Sciatic nerve (tissue), 2 donors: ENCODE measurements at regions not wholly inside any gene's neighbourhood (a gene's known extent, or its start where the extent isn't known, plus 50 kb on each side); places are given as distances from the start of the nearest gene placed in this dataset.

Experiments used
- ATAC-seq: fragments of 200-7000 bp; cut with Tn5 transposase; one replicate; pipeline ENCODE4 v1.9.1; 2020; ENCODE audit warnings: mild to moderate bottlenecking, moderate library complexity
- DNase-seq: peaks from one replicate; pipeline ENCODE4 v3.0.0-alpha.2; 2020; ENCODE audit warnings: low spot score
- intact Hi-C: fragments of 100-400 bp; cut with DNase I; formaldehyde crosslinking; loops from one replicate; pipeline ENCODE4 v1.14.2; 2022
- donor health status: DM: no; HTN: no; CAD: no.
- donor health status: DM: no; HTN: no; CAD: no.

DNA sequence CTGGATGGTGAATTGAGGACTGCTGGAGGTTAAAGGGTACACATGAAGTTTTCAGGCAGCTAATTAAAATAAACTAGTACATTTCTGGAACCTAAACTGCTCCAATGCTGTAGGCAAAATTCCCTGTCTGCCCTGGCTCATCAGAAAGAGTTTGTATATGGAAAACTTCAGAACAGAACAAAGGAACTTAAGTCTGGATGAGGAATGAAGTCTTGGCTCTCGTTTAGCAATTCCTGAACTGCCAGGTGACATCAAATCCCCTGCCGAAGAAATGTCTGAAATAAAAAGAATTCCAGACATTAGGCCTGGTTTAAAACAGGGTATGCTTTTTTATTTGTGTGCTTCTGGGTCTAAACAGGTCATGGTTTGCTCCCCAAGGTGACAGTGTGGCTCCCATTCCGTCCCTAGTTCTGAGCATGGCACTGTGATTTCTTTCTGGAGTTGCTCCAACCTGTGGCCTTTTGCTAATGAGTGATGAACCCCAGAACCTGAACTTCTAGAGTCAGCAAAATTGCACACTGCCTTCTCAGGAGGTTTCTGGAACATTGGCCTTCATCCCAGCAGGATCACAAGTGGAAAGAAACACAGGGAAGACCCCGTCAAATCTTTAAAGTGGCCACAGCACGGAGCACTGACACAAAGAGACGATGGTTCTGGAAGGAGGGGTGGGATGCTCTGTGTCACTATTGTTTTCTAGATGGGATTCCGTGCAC, 129.4 kb upstream of the NAA20 start:
- intact Hi-C loops, result no loop called here
- DNase-seq (no peak), ATAC-seq (no peak)

DNA sequence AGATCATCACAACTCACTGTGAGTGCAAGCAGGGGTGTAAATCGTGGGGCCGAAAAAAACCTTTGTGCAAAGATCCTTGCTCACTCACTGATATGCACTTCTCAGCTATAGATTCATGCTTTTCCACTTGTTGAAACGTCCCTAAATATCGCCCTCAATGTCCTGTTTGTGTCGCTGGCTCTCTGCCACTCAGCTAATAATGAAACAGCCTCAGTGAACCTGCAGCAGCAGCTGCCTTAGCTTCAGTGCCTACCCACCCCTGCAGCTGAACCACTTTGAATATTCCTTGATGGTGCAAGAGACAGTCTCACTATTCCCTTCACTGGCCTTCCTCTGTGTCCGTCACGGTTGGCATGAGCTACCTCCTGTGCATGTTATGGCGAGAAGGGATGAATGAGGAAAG, 128.9 kb upstream of the NAA20 start:
- intact Hi-C loops, result no loop called here
- peak; percentile 35 for ATAC-seq
- no peak for DNase-seq

DNA sequence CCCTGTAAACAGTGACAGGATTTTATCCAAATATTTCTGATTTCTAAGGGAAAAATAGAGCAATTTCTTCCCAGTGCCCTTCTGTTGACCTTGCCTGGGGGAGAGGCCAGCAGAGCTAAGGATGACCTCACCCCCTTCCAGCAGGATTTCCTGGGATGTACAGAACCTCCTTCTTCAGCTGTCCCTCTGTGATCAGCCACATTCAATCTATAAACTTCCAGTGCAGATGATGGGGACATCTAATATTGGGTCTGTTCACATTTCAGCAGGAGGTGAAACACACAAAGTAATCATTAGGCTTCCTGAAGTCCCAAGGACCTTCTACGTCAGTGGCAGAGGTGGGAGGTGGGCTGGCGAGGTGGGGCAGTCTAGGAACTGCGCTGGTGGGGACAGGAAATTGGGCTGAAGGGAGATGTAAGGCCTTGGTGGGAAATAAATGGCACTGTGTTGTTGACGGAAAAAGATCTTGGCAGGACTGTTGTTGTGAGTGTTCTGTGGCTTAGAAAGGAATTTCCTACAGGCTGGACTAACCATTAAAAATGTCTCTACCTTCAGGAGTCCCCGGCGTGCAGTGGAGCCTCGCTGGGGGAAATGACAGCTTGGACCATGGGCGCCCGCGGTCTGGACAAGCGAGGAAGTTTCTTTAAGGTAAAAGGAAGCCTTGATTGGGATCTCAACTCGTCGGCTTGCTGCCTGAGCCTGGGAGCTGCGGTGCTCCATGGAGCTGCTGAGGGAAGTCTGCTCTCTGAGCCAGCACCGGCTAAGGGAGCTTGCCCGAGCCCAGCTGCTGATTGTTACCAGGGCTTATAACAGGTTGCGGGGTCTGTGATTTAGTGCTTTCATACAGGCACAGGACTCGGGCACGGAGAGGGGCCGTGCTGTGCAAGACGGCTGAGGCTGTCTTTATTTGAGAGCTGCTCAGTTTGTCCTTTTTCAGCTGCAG, 127.9 kb upstream of the NAA20 start:
- peak; percentile 68 for DNase-seq
- intact Hi-C loops, result no loop called here
- ATAC-seq, result peak; percentile 71

DNA sequence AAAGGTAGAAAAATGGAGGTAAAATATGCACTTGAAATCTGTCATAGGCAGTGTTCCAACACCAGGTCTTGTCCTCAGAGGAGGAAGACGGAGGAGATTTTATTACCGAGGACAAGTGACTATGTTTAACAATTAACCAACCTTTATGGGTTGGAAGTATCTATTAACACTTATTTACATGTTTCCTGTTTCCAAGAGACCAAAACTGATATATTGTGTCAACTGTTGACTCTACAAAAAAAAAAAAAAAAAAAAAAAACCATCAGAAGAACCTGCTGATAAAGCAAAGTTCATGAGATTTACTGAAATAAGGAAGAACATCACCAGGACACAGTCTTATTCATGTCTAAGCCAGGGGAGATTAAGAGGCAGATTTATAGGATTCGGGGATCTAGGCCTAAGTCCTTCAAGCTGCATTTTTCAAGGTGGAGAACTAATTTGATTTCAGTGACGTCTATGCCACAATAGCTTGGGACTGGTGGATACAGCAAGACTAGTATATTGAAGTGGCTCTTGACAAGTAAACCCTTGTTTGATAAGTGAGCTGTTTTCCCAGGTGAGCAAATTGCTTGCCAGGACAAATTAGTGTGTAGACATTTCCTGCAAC, 126.6 kb upstream of the NAA20 start:
- intact Hi-C loops, result no loop called here
- peak; percentile 50 for ATAC-seq

DNA sequence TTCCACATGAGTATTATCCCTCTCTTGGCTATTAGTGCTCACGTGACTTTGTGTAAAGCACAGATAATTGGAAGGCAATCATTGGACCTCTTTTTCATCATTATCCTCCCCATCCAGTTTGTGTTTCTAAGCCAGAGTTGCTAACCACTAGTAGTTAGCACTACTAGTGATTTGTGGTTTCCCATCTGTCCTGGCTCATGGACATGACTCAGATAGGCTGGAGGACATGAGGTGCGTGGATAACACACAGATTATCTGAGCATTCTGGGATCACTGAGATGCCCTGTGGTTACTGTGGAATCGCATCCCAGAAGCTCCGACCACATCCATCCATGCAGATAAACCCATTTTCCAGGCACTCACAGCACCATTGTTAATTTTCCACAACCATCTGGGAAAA, 123.8 kb upstream of the NAA20 start:
- DNase-seq, result no peak
- intact Hi-C loops, result no loop called here
- no peak for ATAC-seq

More for the DNA sequence above, 126.6 kb upstream of the NAA20 start:
- no peak for DNase-seq

DNA sequence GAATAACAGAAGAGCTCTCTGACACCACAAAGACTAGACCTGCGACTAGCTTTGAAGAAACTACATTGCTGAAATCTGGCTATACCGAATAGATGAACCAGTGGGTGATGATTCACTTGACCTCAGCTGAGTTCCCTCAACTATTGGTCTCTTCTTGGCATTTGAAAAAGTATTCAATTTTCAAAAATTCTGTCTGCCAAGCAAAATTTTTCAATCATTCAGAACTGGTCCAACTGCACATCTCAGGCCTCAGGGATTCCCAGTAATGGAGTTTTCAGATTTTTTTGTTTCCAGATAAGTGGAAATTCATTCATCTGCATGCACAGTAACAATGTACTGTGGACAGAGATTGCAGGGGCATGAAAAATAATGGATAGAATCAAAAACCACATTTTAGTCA, 121.4 kb upstream of the NAA20 start:
- intact Hi-C loops, result no loop called here
- DNase-seq (no peak), ATAC-seq (no peak)

DNA sequence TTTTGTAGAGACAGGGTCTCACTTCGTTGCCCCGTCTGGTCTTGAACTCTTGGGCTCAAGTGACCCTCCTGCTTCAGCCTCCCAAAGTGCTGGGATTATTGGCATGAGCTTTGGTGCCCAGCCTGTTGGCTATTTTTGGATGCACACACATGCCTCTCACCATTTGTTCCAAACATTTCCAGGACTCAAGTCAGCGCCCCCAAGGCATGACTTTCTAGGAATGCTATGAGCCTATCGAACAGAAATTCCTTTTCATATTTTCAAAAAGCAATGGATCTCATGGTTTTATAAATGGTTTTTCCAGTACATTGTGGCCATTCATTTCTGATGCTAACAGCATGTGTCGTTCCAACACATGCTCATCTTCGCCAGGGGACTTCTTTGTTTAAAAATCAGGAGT, 119.3 kb upstream of the NAA20 start:
- intact Hi-C loops, result no loop called here
- peak; percentile 15 for DNase-seq
- ATAC-seq, result no peak

DNA sequence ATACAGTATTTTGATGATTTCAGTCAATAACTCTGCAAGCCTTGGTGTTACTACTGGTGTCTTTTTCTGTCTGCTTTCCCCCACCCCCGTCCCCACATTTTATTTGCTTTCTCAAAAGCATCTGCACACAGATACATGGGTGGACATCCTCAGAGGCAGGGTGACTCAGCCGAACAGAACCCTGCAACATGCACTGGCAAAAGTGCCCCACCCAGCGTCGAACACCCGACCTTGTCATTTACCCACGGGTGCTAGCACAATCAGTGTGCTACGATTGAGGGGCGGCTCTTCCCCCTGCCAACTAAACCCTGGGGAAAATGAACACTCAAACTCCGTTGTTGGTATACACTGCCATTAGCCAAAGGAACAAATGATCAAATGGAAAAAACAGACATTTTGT, 115.9 kb upstream of the NAA20 start:
- ATAC-seq, result no peak
- no peak for DNase-seq
- intact Hi-C loops, result no loop called here

DNA sequence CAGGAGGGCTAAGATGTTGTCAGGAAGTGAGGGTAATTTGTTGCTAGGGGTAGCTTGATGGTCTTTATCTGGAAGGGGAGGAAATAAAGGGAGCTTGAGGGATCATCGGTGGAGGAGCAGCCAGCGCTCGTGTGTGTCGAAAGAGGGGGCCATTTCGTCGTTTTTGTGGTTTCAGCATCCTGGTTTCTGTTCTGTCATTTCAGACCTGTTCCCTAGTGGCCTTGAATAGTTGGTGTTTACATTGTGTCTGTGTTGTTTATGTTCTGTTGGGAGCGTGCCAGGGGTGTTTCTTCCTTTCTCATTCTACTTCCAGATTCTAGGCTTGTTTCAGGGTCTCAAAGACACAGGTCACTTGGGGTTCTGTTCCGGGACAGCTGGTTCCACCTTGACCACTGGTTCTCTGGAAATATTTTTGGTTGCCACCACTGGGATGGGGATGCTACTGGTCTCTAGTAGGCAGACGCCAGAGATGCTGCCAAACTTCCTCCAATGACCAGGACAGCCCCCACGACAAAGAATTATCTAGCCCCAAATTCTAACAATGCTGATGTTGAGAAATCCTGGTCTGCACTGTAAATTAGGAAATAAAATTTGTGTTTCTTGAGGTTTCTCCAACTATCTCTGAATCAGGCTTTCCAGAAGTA, 113.9 kb upstream of the NAA20 start:
- DNase-seq, result no peak
- intact Hi-C loops, result no loop called here

DNA sequence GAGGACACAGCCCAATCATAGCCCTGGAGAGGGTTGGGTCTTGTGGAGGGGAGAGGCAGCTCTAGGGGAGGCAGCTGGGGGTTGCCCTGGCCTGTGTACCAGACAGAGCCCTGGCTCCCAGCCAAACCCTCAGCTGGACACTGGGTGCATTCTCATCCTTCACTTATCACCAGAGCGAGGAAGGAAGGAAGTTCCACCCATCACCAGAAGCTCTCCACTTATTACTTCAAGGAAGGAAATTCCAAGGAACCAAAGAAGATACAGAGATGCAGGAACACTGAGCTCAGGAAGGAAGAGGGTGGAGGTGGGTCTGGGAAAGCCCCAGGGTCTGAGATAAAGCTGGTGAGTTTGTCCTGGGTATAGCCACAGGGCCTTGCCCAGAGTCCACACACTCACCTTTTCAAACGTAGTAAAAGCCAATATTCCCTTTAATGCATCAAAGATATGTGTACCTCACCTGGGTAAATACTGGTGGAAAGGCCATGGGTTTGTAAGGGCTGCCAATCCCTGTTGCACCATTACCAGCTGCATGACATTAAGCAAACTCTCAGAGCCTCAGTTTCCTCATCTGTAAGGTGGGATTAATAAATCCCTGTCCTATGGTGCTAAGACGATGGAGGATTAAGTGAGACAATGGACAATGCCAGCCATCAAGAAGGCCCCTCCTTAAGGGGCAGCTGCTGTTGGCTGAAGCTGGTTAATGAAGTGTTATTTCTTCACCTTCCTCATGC, 109.7 kb upstream of the NAA20 start:
- DNase-seq, result no peak
- ATAC-seq, result no peak
- intact Hi-C loops, result no loop called here

More for the DNA sequence above, 113.9 kb upstream of the NAA20 start:
- ATAC-seq, result peak; percentile 69

DNA sequence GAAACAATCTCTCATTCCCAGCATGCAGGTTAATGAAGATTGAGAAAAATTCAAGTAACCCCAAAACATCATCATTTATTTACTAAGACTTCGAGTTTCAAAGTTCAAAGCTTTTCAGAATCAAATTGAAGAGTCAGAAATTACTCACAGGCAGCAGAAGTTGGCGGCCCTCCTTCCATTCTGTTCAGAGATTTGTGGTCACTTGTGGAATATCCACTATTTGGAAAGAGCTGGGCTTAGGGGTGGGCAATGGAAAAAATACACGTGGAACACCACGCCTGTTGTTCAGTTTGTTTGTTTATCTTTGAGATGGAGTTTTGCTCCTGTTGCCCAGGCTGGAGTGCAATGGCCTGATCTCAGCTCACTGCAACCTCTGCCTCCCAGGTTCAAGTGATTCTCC, 108.6 kb upstream of the NAA20 start:
- DNase-seq (no peak), ATAC-seq (no peak)
- intact Hi-C loops, result no loop called here

DNA sequence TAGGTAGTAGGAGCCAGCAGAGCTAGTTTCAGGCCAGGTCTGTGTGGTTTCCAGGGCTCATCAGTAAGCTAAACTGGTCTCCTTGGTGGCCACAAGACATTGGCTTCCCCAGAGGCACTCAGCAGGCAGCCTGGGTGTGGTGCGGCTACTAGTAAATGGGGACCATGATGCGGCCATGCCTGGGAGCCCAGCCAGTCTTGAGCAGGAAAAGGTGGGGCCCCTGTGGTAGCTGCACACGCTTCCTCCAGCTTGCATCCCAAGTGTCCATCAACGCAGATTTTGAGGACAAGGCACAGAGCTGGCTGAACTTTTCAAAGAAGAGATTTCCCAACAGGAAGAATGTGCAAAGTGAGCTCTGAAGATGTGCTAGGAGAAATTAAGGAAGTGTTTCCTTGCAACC, 107.4 kb upstream of the NAA20 start:
- DNase-seq (no peak), ATAC-seq (peak; percentile 72)
- intact Hi-C loops, result no loop called here

DNA sequence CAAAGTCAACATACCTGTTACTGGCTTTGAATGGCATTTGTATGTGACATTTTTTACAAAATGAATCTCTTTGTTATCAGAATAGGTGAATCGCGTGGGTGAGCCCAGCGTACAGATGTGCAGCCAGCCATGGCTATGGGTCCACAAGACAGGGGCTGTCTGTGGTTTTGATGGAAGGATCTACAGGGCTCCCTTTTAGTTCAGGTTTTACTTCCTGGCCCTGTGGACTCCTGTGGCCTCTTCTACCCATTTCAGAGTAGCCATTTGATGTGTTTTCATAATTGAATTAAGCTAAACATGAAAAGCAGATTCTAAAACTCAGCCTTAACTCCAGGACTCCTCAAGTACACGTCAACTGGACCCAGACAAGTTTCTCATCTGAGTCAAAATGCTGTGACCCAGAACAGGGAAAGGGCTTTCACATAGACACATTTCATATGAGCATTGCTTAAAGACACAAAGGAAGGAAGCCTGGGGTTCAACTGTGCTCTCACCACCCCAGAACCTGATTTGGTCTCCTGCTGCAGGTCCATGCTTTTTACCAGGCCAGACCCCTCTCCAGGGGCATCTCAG, 105.3 kb upstream of the NAA20 start:
- DNase-seq, result no peak
- ATAC-seq, result no peak
- intact Hi-C loops, result no loop called here

DNA sequence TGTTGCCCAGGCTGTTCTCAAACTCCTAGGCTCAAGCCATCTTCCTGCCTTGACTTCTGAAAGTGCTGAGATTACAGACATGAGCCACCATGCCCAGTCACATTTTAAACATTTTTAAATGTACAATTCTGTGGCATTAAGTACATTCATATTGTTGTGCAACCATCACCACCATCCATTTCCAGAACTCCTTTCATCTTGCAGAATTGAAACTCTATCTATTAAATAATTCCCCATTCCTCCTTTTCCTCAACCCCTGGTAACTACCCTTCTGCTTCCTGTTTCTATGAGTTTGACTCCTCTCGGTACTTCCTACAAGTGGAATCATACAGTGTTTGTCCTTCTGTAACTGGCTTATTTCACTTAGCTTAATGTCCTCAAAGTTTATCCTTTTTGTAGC, 103.8 kb upstream of the NAA20 start:
- no peak for DNase-seq
- ATAC-seq, result no peak
- intact Hi-C loops, result no loop called here

DNA sequence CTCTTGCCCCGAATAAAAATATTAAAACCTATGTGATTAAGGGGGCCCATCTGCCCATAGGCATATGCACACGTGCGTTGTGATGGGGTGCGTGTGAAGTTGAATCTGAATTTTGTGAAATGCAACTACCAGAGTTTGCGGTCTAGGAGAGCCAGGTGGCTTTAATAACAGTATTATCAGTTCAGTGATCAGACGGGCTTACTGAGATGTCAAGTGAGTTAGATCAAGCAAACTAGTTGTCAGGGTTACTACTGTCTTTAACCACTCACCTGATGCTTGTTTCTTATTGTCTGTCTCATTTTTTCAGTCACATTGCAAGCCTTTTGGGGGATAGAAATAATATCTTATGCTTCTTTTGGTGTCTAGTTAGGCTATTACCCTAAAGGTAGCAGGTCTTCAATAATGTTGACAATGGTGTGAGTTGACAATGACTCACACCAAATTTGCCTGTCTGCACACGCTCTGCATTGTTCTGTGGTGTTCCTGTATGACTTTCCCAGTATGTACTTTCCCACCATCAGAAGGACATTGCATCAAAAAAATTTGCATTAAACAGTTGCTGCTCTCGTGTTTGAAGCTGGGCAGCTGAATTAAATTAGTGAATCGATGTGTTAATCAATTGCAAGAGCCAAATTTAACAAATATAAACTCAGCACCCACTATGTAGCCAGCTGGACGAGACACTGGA, 103.1 kb upstream of the NAA20 start:
- intact Hi-C loops, result no loop called here
- ATAC-seq (no peak), DNase-seq (no peak)

DNA sequence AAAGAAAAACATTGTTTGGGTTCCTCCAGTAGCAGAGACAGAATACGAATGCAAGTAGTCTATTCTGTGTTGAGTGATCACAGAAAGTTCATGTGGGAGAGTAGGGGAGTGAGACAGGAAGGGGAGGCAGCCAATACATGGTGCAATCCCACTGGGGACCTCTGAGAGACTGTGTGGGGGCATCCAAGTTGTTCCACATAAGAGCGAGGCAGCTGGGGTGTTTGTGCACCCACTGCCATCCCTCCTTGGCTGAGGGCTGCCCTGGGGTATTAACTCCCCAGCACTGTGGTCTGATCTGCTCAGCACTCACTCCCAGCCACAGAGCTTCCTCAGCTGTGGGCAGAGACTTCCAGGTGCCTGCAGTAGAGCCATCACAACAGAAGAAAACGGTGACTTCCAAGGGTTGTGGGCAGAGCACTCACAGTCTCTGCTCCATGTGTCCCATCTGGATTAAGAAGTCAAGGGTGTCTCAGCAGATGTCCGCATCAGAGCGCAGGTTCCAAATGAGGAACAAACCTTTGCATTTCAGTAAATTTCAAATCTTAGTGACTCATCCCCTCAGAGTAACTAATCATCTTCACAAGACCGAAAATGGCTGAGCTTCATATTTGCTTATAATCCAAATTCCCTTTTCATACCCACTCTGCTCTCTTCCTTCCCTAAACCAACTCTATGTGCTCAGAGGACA, 101.9 kb upstream of the NAA20 start:
- intact Hi-C loops, result no loop called here
- DNase-seq, result no peak
- peak; percentile 58 for ATAC-seq
